ENCODE measurements at regions not wholly inside any gene's neighbourhood (a gene's known extent, or its start where the extent isn't known, plus 50 kb on each side); places are given as distances from the start of the nearest gene placed in this dataset.

DNA sequence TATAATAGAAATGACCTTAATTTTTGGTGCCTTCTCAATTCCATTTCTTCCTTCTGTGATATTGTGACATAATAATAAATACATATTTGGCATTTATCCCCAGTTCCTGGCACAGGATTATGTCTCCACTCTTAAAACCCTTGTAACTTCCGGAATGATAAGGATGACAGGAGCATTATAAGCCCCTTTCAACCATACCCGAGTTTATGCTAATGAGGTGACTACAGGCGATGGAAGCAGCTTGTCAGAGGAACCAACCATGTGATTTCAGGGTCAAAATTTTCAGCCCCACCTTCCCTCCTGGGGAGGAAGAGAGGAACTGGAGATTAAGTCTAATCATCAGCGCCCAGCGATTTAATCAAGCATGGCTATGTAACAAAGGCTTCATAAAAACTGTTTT lies 528.5 kb upstream of the CRIM1 start (continued):
- TF ChIP-seq, protein P1, sequence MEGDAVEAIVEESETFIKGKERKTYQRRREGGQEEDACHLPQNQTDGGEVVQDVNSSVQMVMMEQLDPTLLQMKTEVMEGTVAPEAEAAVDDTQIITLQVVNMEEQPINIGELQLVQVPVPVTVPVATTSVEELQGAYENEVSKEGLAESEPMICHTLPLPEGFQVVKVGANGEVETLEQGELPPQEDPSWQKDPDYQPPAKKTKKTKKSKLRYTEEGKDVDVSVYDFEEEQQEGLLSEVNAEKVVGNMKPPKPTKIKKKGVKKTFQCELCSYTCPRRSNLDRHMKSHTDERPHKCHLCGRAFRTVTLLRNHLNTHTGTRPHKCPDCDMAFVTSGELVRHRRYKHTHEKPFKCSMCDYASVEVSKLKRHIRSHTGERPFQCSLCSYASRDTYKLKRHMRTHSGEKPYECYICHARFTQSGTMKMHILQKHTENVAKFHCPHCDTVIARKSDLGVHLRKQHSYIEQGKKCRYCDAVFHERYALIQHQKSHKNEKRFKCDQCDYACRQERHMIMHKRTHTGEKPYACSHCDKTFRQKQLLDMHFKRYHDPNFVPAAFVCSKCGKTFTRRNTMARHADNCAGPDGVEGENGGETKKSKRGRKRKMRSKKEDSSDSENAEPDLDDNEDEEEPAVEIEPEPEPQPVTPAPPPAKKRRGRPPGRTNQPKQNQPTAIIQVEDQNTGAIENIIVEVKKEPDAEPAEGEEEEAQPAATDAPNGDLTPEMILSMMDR (IDR thresholded peaks at IDR 0.05) = no peak
- TF ChIP-seq TCF12 (IDR thresholded peaks at IDR 0.05) = no peak
- TF ChIP-seq ELF1 (IDR thresholded peaks at IDR 0.05) = no peak
- TF ChIP-seq JUND (IDR thresholded peaks at IDR 0.05) = no peak
- TF ChIP-seq, protein P2, sequence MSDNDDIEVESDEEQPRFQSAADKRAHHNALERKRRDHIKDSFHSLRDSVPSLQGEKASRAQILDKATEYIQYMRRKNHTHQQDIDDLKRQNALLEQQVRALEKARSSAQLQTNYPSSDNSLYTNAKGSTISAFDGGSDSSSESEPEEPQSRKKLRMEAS (IDR thresholded peaks at IDR 0.05; ENCODE audit: low read depth) = no peak
- no peak for TF ChIP-seq TEAD4 (IDR thresholded peaks at IDR 0.05; ENCODE audit: borderline replicate concordance, insufficient read depth)
- no peak for TF ChIP-seq RXRA (IDR thresholded peaks at IDR 0.05; ENCODE audit: borderline replicate concordance, low read depth)

DNA sequence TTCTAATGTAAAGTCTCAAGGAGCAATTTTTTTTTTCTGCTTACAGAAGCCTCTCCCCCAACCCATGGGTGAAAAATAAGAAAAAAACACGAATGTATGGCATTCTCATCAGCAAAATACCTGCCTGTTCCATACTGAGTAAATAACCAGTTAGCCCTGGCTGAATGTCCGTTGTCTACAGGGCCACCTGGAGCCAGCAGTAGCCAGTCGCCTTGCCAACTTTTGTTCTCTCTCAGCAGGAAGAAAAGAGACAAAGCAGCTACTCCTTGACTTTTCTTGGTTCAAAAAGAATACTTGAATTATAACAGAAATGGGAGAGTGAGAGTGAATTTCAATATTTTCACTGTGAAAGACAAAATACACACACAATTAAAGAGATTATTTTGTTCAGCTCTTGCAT lies 532.9 kb upstream of the CRIM1 start:
- POLR2A ChIA-PET = no interaction called here
- DNase-seq = no peak
- H3K9me3 ChIP-seq = no peaks in the 10 kb centered on the region
- no peaks in the 10 kb centered on the region for H3F3A ChIP-seq (replicated peaks; ENCODE audit: insufficient read depth)
- no peaks in the 10 kb centered on the region for H3K79me2 ChIP-seq (ENCODE audit: insufficient read depth)
- H3K27me3 ChIP-seq (ENCODE audit: insufficient read depth) = peaks cover 10% of the 10 kb centered on the region; the same call in 1 of the 2 replicates
- H4K20me1 ChIP-seq (ENCODE audit: insufficient read depth) = no peaks in the 10 kb centered on the region
- 0 out of 2 replicates have a peak, but pooled peaks cover 3% of the 10 kb centered on the region for H3K9me2 ChIP-seq
- no peak overlapping the region for H2AFZ ChIP-seq (ENCODE audit: low read depth)
- H3K27ac ChIP-seq (ENCODE audit: low read depth in 2 of 2, low read length in 1 of 2) = no peak overlapping the region
- CTCF ChIA-PET = no interaction called here
- TF ChIP-seq SMC3 (IDR thresholded peaks at IDR 0.05; ENCODE audit: low read depth, low read length) = no peak
- TF ChIP-seq, protein P3, sequence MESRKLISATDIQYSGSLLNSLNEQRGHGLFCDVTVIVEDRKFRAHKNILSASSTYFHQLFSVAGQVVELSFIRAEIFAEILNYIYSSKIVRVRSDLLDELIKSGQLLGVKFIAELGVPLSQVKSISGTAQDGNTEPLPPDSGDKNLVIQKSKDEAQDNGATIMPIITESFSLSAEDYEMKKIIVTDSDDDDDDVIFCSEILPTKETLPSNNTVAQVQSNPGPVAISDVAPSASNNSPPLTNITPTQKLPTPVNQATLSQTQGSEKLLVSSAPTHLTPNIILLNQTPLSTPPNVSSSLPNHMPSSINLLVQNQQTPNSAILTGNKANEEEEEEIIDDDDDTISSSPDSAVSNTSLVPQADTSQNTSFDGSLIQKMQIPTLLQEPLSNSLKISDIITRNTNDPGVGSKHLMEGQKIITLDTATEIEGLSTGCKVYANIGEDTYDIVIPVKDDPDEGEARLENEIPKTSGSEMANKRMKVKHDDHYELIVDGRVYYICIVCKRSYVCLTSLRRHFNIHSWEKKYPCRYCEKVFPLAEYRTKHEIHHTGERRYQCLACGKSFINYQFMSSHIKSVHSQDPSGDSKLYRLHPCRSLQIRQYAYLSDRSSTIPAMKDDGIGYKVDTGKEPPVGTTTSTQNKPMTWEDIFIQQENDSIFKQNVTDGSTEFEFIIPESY (IDR thresholded peaks at IDR 0.05; ENCODE audit: borderline replicate concordance, low read depth) = no peak
- no peak for TF ChIP-seq ELF1 (IDR thresholded peaks at IDR 0.05)
- TF ChIP-seq GABPA (IDR thresholded peaks at IDR 0.05; ENCODE audit: low read depth) = no peak
- no peak for TF ChIP-seq TCF12 (IDR thresholded peaks at IDR 0.05)
- TF ChIP-seq, protein P4, sequence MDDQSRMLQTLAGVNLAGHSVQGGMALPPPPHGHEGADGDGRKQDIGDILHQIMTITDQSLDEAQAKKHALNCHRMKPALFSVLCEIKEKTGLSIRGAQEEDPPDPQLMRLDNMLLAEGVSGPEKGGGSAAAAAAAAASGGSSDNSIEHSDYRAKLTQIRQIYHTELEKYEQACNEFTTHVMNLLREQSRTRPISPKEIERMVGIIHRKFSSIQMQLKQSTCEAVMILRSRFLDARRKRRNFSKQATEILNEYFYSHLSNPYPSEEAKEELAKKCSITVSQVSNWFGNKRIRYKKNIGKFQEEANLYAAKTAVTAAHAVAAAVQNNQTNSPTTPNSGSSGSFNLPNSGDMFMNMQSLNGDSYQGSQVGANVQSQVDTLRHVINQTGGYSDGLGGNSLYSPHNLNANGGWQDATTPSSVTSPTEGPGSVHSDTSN (IDR thresholded peaks at IDR 0.05) = no peak
- no peak for TF ChIP-seq RFX5 (IDR thresholded peaks at IDR 0.05; ENCODE audit: low read length)
- no peak for TF ChIP-seq MXI1 (IDR thresholded peaks at IDR 0.05; ENCODE audit: low read depth, low read length)
- TF ChIP-seq, protein P5, sequence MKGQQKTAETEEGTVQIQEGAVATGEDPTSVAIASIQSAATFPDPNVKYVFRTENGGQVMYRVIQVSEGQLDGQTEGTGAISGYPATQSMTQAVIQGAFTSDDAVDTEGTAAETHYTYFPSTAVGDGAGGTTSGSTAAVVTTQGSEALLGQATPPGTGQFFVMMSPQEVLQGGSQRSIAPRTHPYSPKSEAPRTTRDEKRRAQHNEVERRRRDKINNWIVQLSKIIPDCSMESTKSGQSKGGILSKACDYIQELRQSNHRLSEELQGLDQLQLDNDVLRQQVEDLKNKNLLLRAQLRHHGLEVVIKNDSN (IDR thresholded peaks at IDR 0.05; ENCODE audit: borderline replicate concordance, low read depth) = no peak
- no peak overlapping the region for H3K4me3 ChIP-seq (ENCODE audit: low read depth in 2 of 2, low read length in 1 of 2)
- H3K36me3 ChIP-seq (replicated peaks in 1 of 2; ENCODE audit: control insufficient read depth in 1 of 2, insufficient read depth in 2 of 2, low read length in 1 of 2) = no peaks in the 10 kb centered on the region
- H3K4me2 ChIP-seq = no peak overlapping the region
- no peaks in the 10 kb centered on the region for H3K4me1 ChIP-seq (ENCODE audit: control insufficient read depth in 1 of 2, insufficient read depth in 2 of 2, low read depth in 1 of 2, low read length in 1 of 2)
- no peak overlapping the region for H3K9ac ChIP-seq
- 1% methylated on average over 3 of the region's 3 CpGs for WGBS (ENCODE audit: low lambda C conversion rate)

All from SK-N-SH (cell line).